NCI-H460 (cell line): ENCODE measurements at regions not wholly inside any gene's neighbourhood (a gene's known extent, or its start where the extent isn't known, plus 50 kb on each side); places are given as distances from the start of the nearest gene placed in this dataset.
"Not testable (repeated sequence)": the region's sequence is repeated elsewhere in the genome, so short reads cannot be mapped to it uniquely, and the experiment has no call there.

ENCODE experiments used
- DNase-seq: peaks from one replicate; pipeline ENCODE4 v3.0.0-alpha.2; 2016; ENCODE audit warnings: low read depth; ENCODE audit errors: extremely low read depth

DNA sequence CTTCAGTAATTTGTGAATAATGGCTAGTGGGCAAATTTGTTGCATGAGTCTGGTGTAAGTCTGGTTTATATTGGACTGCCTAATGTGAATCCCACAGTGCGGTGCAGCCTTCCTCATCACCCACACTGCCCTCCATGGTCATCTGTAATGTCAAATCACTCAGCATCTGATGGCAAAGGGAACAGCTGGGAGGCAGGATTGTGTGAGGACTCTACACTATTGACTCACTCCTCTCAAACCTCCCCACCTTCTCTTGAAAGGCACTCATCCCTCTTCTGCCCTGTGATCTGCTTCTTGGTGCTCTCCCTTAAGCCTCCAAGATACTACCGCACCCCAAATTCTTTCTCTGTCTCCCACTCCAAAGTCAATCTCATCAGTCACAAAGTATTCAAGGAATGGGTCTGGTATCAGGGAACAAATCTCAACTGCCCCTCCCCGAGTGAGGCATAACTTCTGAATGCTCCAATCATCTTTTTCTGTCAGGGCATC, 146.0 kb upstream of the BEND6 start:
- no peak for DNase-seq

DNA sequence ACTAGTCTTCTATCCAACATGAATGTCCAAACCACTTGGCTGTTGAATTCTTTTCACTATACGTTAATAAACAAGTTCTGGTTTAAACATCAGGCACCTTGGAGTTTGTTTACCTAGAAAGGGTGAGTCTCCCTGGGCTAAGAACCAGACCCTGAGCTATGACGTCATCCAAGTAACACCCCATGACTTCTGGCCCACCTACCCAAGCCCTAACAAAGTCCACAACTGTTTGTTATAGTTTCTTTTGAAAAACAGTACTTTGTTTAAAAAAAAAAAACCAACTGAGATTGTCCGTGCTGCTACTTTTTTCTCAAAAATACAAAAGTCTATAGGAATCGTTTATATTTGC, 146.9 kb upstream of the BEND6 start:
- DNase-seq: no peak

DNA sequence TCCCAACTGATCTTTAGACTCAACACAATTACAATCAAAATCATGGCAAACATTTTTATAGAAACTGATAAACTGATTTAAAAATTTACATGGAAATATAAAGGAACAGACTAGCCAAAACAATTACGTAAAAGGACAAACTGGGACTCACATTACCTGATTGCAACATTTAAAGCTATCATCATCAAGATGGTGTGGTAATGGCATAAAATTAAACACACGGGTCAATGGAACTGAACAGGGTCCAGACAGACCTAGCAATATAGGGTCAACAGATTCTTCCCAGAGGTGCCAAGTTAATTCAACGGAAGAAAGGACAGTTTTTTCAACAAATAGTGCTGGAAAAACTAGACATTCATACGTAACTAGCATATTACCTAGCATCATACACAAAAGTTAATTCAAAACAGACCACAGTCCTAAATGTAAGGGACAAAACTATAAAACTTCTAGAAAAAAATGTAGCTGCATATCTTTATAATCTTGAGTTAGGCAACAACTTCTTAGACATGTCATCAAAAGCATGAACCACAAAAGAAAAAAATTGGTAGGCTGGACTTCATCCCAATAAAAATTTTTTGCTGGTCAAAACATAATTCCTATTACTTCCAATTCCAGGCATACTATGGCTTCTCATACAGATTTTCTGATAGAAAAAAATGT, 147.4 kb upstream of the BEND6 start:
- DNase-seq: no peak

DNA sequence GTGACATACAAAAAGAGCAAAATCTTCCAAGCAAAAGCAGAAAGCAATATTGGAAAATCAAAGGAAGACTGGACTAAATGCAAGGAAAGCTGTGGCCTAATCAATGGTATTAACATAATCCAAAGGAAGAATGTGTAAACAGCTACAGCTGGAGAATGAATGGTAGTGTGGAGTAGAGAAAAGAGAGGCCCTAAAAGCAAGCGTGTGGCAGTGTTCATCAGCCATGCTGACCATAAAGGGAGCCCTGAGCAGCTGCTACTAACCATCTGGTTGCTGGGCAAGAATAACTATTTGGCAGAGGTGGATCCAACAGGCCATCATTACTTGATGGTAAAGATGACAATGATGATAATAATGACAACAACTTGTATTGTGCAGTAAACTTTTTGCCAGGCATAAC, 148.5 kb upstream of the BEND6 start:
- DNase-seq: no peak

DNA sequence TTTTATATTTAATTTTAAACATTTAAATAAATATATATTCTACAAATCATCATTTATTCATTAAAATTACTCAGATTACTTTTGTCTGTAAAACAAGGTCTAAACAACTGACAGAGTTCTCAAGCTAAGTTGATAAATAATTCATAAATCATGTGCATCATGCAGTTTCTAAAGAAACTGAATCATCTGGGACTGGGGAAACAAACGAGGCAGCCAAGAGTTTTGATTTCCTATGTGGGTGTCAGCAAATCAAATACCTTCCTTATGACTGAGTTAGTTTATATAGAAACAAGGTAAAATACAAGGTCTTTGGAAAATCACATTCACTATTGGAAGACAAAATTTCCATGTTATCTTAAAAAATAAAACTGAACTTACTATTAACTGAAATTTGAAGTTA, 149.9 kb upstream of the BEND6 start:
- no peak for DNase-seq

DNA sequence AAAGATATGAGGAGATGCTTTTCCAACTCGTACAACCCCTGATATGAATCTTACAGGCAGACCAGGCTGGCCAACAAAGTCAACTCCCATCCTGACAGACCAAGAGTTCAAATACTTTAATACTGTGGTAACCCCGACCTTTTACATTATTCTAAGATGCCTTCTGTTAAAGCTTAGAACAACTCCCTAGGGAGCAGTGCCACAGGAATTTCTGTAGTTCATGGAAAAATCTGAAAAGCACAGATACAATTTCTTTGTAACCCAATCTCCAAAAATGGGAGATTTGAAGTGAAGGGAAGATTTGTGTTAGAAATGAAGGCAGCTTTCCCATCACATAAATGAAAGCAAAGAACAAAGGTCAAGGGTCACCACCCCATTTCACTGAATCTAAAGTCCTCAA, 151.3 kb upstream of the BEND6 start:
- DNase-seq: no peak

DNA sequence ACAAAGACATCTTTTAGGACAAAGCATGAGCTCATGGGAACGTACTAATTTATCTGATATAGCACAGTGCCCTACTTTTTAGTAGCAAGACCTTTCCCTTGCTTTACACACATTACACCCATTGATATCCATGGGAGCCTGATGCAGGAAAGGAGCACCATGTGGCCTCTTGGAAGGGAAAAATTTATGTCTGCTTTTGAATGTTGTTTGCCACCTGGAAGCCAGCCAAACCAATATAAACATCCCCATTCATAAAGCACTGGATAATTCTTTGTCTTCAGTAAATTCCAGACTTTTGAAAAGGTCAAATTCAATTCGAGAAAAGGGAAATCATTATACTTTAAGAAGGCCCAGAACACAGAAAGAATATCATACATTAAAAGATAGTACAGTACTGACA, 152.3 kb upstream of the BEND6 start:
- peak; percentile 4 for DNase-seq

DNA sequence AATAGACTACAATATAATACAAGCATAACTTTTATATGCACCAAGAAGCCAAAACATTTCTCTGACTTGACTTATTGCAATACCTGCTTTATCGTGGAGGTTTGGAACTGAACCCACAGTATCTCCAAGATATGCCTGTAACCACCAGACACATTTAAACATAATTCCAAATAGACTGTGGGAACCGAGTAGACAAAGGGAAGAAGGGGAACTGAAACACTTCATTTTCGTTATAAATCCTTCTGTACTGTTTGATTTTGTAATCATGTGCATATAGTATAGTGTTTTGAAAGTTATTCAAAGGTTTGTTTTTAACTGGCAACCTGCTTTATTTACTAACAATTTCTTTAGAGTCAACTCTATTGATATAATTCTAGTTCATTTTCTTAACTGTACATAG, 154.9 kb upstream of the BEND6 start:
- no peak for DNase-seq

DNA sequence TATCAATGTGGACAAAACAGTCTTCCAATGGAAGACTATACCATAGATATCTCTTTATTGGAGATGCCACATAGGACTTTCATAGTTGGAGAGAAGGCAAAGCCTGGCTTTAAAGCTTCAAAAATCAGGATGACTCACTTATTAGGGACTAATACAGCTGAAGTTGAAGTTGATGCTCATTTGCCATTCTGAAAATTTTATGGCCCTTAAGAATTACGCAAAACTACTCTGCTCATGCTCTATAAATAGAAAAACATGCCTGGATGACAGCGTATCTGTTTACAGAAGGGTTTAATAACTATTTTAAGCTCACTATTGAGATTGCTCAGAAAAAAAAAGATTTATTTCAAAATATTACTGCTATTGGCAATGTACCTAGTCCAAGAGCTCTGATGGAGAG, 155.5 kb upstream of the DST start:
- DNase-seq: no peak

DNA sequence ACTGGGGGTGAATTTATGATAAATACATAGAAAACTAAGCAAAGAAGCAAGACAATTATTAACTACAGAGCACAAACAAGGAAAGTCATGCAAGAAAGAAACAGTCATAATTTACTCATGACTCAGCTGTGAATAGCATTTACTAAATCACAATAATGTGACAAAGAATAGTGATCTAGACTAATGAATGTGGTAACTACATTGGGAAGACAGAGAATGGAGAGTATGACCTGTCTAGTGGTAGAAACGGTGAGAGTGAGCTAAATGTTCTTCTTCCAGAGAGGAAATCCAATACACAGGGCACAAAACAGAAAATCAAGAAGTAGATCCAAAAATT, 153.5 kb upstream of the DST start:
- no peak for DNase-seq

DNA sequence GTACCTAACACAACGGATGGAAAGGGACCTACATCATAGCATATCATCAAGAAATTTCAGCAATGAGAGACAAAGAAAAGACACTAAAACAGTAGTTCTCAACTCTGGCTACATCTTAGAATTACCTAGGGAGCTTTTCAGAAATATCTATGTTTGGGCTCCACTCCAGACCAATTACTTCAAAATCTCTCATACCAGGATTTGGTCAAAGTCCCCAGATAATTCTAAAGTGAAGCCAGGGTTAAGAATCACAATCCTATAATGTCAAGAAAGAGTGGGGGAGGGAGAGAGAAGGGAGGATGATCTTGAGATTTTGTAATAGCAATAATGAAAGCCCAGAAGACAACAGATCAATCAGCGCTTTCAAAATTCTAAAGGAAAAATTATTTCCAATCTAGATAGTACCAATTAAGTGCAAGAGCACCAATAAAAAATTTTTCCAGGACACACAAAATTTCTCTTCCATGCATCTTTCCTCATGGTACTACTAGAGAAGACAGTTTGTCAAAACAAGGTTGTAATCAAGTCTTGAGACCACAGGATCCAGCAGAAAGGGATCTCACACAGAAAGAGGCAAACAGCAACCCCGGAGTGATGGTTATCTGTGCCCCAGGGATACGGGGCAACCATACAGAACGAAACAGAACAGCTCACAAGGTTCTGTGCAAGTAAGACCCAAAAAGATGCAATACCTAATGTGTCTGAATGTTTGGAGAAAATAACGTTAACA, 152.9 kb upstream of the DST start:
- DNase-seq: no peak

DNA sequence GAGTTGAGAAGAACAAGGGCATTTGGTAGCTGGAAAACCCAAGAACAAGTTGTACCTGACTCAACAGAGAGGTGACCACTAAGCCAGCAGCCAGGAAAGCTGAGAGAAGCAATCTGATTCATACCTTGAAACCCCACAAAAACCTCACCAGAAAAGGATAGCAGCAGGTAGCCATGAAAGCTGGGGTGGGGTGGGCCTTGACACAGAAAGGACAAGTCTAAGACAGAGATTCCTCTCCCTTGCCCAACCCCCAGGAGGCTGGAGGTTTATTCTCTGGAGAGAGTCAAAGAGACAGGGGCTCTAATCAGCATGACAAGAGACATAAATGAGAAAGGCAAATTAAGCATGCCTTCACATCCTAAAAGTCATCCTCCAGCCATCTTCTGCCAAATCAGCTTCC, 151.7 kb upstream of the DST start:
- DNase-seq: no peak

DNA sequence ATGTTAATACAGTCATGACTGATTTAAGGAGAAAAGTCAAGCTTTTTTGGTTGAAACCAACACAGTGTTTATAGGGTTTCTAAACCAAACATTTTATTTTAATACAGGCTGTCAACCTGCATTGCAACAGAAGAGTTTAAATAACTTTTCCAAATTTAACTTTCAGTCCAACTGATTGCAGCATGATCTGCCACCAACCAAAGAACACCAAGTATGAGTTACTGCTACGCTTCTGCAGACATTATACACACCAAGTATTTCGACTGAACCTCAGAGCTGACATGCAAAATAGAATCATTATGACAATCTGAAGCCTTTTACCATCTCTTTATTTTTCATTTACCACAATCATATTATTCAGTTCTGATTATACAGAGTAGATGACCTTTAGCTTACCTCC, 151.2 kb upstream of the DST start:
- DNase-seq: no peak

DNA sequence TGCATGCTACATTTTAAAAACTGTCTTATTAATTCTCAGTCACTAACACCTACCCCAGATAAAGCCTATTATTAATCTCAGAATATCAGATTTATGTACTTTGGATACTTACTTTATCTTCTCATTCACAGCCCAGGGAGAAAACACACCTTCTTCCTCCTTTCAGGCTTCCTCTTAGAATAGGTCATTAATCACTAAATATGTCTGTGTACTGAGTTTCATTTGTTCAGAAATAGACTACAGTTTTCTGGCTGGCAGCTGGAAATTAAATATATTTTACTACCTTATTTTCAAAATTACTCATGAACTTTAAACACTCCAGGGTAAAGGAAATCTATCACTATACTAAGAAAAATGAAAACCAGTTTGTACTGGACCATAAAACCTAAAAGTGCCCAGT, 147.7 kb upstream of the DST start:
- DNase-seq: no peak

DNA sequence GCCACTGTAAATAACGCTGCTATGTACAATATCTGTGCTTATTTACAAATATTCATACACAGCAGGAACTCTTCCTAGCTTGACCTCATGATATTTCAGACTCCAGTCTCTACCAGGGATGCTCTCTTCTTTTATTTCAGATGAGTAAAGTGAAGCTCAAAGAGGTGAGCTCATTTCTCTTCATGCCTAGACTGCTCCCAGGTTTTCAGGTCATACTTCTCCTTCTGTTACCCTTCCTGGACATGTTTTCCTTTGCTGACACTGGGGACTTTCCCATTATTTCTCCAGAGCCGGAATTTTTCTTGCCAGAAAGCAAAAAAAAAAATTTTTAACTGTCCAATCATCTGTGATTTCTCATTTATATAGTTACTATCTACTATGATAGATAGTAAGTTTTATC, 147.2 kb upstream of the DST start:
- DNase-seq: no peak

DNA sequence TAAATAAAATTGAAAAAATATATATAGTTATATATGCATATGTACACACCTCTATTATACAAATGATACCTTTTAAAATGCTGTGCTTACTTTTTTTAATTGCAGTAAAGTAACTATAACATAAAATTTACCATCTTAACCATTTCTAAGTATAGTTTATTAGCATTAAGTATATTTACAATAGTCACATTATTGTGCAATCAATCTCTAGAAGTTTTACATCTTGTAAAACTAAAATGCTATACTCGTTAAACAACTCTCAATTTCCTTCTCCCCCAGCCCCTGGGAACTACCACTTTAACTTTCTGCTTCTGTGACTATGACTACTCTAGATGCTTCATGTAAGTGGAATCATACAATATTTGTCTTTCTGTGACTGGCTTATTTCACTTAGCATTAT, 146.7 kb upstream of the DST start:
- DNase-seq: no peak

DNA sequence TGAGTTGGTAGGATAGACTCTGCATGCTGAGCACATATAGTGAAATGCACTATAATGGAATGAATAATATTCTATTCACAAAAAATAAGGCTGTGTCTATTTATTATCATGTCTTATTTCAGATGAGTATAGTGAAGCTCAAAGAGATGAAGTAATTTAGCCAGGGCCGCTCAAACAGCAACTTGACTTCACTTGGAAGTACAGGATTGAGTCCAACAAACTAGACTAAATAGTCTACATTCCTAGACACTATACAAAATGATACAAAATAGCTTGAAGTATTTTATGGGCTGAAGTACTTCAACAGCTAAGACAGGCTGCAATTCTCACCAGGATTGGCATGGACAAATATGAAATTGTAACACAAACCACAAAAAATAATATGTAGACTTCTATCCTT, 144.5 kb upstream of the DST start:
- no peak for DNase-seq

DNA sequence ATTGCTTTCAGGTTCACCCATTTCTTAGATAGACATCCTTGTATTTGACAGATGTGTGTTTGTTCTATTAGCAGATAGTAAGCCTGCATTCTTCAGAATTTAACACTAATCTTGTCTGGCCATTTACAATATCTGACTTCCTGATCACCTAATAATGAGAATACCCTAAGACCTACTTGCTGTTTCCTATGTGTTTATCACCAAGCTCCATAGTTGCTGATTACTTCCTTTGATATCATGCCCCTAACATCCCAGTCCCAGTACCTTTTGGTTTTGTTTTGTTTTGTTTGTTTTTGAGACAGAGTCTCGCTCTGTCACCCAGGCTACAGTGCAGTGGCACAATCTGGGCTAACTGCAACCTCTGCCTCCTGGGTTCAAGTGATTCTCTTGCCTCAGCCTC, 143.6 kb upstream of the DST start:
- no peak for DNase-seq

DNA sequence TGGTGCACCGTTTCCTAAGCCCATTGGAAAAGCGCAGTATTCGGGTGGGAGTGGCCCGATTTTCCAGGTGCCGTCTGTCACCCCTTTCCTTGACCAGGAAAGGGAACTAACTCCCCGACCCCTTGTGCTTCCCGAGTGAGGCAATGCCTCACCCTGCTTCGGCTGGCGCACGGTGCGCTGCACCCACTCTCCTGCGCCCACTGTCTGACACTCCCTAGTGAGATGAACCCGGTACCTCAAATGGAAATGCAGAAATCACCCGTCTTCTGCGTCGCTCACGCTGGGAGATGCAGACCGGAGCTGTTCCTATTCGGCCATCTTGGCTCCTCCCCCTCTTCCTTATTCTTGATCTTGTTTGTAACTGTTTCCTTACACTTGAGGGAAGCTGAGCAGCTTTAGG, 142.8 kb upstream of the DST start:
- DNase-seq: not testable (repeated sequence)

DNA sequence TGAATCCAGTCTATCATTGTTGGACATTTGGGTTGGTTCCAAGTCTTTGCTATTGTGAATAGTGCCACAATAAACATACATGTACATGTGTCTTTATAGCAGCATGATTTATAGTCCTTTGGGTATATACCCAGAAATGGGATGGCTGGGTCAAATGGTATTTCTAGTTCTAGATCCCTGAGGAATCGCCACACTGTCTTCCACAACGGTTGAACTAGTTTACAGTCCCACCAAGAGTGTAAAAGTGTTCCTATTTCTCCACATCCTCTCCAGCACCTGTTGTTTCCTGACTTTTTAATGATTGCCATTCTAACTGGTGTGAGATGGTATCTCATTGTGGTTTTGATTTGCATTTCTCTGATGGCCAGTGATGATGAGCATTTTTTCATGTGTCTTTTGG, 137.4 kb upstream of the DST start:
- not testable (repeated sequence) for DNase-seq

DNA sequence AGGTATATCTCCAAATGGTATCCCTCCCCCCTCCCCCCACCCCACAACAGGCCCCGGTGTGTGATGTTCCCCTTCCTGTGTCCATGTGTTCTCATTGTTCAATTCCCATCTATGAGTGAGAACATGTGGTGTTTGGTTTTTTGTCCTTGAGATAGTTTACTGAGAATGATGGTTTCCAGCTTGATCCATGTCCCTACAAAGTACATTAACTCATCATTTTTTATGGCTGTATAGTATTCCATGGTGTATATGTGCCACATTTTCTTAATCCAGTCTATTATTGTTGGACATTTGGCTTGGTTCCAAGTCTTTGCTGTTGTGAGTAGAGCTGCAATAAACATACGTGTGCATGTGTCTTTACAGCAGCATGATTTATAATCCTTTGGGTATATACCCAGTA, 135.8 kb upstream of the DST start:
- not testable (repeated sequence) for DNase-seq

DNA sequence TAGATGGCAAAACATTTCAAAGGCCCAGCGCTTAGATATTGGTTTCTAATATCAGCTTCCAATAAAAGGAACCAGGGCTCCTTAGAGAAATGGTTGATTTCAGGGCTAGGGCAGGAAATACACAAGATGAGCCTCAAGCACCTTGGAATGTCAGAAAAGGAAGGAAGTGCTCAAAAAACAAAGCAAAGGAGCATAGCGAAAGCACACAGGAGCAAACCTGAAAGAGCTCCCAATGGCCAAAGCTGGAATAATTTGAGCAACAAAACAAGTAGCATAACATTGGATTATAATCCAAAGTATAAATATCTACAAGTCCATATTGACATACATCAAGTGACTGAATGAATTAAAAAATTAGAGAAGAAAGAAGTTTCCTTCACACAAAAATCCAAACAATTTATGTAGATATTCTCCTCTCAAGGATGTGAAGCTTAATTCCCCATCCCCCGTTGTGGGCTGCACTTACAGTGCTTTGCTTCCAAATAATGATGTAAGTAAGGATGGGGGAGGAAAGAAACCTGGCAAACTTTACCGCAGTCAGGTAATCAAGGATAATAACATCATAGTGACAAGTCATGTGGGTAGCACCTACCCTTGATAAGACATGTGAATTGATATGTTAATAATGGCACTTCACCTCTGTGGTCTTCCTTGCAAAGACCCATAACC, 132.9 kb upstream of the DST start:
- no peak for DNase-seq
